ENCODE measurements at regions not wholly inside any gene's neighbourhood (a gene's known extent, or its start where the extent isn't known, plus 50 kb on each side); places are given as distances from the start of the nearest gene placed in this dataset.

- TF ChIP-seq ZNF462 (CRISPR knock-in tag; IDR thresholded peaks at IDR 0.05) (no peak), REST (IDR thresholded peaks at IDR 0.05; ENCODE audit: unreplicated experiment) (no peak)
Measured at GRCh38 chr5:178797101-178797521, 62.6 kb upstream of the ZNF354B start (continued).

- Histone ChIP-seq H3K4me1 (ENCODE audit: insufficient read depth) (no peaks in the 10 kb centered on the region), H3K36me3 (ENCODE audit: insufficient read depth) (no peaks in the 10 kb centered on the region), H2AFZ (no peak overlapping the region), H3K4me3 (no peak overlapping the region), H3K9me2 (ENCODE audit: insufficient read depth) (no peaks in the 10 kb centered on the region), H3K27me3 (ENCODE audit: insufficient read depth) (no peaks in the 10 kb centered on the region), H4K20me1 (replicated peaks; ENCODE audit: insufficient read depth) (no peaks in the 10 kb centered on the region), H3F3A (replicated peaks; ENCODE audit: low read depth) (no peaks in the 10 kb centered on the region), H3K4me2 (no peak overlapping the region), H3K27ac (ENCODE audit: low read depth) (no peak overlapping the region), H3K79me2 (replicated peaks; ENCODE audit: insufficient read depth) (no peaks in the 10 kb centered on the region)
- no peak for ATAC-seq
- Mint-ChIP-seq H3K36me3 (ENCODE audit: low read depth) (peaks cover 22% of the 10 kb centered on the region), H3K4me1 (no peaks in the 10 kb centered on the region), H3K9me3 (peaks cover 86% of the 10 kb centered on the region), H3K4me3 (no peak overlapping the region), H3K27ac (no peak overlapping the region), H3K27me3 (ENCODE audit: insufficient read depth, low read depth, poor library complexity) (peaks cover 2% of the 10 kb centered on the region)
- DNase-seq (ENCODE audit: low spot score) = no peak
- TF ChIP-seq ETS1 (IDR thresholded peaks at IDR 0.05) = no peak
- no peak for TF ChIP-seq JUNB (IDR thresholded peaks at IDR 0.05; ENCODE audit: unreplicated experiment)
- no peak for TF ChIP-seq POLR2AphosphoS5 (IDR thresholded peaks at IDR 0.05; ENCODE audit: low read depth)
- TF ChIP-seq STAT1 (IDR thresholded peaks at IDR 0.05; ENCODE audit: unreplicated experiment) = no peak
- TF ChIP-seq CTCF (conservative IDR thresholded peaks at IDR 0.05; ENCODE audit: low read depth in 2 of 2) = no peak
- no peak for TF ChIP-seq REST (IDR thresholded peaks at IDR 0.05; ENCODE audit: unreplicated experiment)
Measured at GRCh38 chr5:178796165-178796945, 63.4 kb upstream of the ZNF354B start.
